Thyroid gland (tissue), 4 donors: ENCODE measurements at regions not wholly inside any gene's neighbourhood (a gene's known extent, or its start where the extent isn't known, plus 50 kb on each side); places are given as distances from the start of the nearest gene placed in this dataset.

Source experiments
- DNase-seq, 2 donors: peaks; one replicate each; pipeline ENCODE4 v3.0.0-alpha.2; 2019
- H3K27ac ChIP-seq, 3 donors: fragments of 200-600 bp; sonication (generic); 1 replicate in 2 of 3; 2 replicates in 1 of 3; pipeline ENCODE4 v1.5.1; 2016 to 2019; ENCODE audit warnings: mild to moderate bottlenecking in 1 of 3, moderate library complexity in 1 of 3
- H3K27me3 ChIP-seq: fragments of 200-600 bp; sonication (generic); one replicate; pipeline ENCODE4 v1.5.1; 2019
- H3K36me3 ChIP-seq, 2 donors: fragments of 200-600 bp; sonication (generic); one replicate each; pipeline ENCODE4 v1.5.1; 2016 to 2019
- H3K4me1 ChIP-seq, 2 donors: fragments of 200-600 bp; sonication (generic); one replicate each; pipeline ENCODE4 v1.5.1; 2017 to 2019
- H3K4me3 ChIP-seq, 3 donors: fragments of 200-600 bp; sonication (generic); replicated peaks in 1 of 3; 1 replicate in 2 of 3; 2 replicates in 1 of 3; pipeline ENCODE4 v1.5.1; 2016; ENCODE audit warnings: mild to moderate bottlenecking in 1 of 3
- H3K9me3 ChIP-seq: fragments of 200-600 bp; sonication (generic); one replicate; pipeline ENCODE4 v1.5.1; 2017
- POLR2A ChIP-seq, 2 donors: fragments of 450-650 bp; IDR thresholded peaks; one replicate each; pipeline ENCODE4 v1.6.1; 2017; ENCODE audit warnings: antibody characterized with exemption in 2 of 2, mild to moderate bottlenecking in 2 of 2, moderate library complexity in 1 of 2
- WGBS, 2 donors: methylation state at CpG; one replicate each; pipeline ENCODE4 v1.1.5; 2017; 5-methylcytosine and 5-hydroxymethylcytosine counted together
- intact Hi-C: fragments of 100-400 bp; cut with DNase I; formaldehyde crosslinking; loops from one replicate; pipeline ENCODE4 v1.15.1; 2023
- TF ChIP-seq, protein P1 (sequence below), 6 experiments: fragments of 200-600 bp in 3 of 6; fragments of 450-650 bp in 3 of 6; sonication (generic) in 3 of 6; IDR thresholded peaks; one replicate each; pipeline ENCODE4 v1.5.1; 2016 to 2019; ENCODE audit warnings: antibody characterized with exemption in 6 of 6, mild to moderate bottlenecking in 2 of 6, inconsistent platforms in 1 of 6, moderate library complexity in 1 of 6

DNA sequence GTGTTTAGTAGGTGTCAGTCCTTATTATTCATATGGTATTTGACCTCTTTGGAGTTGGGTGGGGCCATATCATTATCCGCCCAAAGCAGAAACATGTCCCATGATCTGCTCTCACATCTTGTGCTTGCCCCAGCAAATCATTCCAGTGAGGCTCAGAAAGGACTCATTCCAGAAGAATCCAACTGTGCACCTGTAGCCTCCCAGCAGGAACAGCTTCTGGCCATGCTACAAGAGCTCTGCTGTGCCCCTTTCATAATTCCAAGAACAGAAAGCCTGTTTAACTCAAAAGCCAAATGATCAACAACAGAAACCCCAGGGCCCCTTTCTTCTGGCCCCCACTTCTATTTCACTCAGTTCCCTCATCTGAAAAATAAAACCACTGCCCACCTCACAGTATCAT lies 673.1 kb downstream of the DIAPH3 start:
- WGBS, 2 donors, result 93 to 100% methylated on average over 1 of the region's 1 CpG
- no peaks in the 10 kb centered on the region for H3K9me3 ChIP-seq
- H3K27ac ChIP-seq, result no peak overlapping the region
- intact Hi-C loops, result no loop called here
- no peak for DNase-seq
- H3K36me3 ChIP-seq, result no peaks in the 10 kb centered on the region
- peaks cover 12 to 23% of the 10 kb centered on the region in 2 donors for H3K4me1 ChIP-seq
- TF ChIP-seq, protein P1, sequence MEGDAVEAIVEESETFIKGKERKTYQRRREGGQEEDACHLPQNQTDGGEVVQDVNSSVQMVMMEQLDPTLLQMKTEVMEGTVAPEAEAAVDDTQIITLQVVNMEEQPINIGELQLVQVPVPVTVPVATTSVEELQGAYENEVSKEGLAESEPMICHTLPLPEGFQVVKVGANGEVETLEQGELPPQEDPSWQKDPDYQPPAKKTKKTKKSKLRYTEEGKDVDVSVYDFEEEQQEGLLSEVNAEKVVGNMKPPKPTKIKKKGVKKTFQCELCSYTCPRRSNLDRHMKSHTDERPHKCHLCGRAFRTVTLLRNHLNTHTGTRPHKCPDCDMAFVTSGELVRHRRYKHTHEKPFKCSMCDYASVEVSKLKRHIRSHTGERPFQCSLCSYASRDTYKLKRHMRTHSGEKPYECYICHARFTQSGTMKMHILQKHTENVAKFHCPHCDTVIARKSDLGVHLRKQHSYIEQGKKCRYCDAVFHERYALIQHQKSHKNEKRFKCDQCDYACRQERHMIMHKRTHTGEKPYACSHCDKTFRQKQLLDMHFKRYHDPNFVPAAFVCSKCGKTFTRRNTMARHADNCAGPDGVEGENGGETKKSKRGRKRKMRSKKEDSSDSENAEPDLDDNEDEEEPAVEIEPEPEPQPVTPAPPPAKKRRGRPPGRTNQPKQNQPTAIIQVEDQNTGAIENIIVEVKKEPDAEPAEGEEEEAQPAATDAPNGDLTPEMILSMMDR (IDR thresholded peaks at IDR 0.05), result no peak
- TF ChIP-seq POLR2A (IDR thresholded peaks at IDR 0.05), result no peak
- H3K27me3 ChIP-seq, result no peaks in the 10 kb centered on the region
- no peak overlapping the region for H3K4me3 ChIP-seq

DNA sequence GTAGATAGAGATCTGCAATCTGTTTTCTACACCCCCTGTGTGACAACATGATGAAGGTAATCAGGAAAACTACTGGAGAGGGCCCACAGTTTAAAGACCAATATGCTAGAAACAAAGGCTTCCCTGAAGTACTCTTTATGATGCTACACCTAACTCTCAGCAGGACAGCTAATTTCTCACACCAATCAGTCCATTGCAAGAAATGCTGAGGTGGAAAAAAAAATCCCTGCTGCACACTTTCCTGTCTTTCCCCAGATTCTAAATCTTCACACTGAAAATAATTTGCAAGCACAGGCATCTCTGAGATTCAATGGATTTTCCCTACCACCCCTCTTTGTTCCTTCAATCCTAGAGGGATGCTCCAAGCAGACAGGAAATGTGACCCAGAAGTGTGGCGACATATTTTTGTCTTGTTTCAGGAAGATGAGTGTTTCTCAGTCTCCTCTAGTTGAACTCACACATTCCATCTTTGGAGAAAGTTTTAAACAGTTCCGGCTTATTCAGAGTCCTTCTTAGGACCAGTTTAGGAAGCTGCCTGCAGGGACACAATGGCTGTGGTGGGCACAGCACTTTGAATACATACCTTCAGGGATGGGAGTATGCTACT lies 671.6 kb downstream of the DIAPH3 start:
- H3K27ac ChIP-seq, result no peak overlapping the region
- no peaks in the 10 kb centered on the region for H3K9me3 ChIP-seq
- no peaks in the 10 kb centered on the region for H3K27me3 ChIP-seq
- no peaks in the 10 kb centered on the region for H3K36me3 ChIP-seq
- DNase-seq, result no peak
- intact Hi-C loops, result no loop called here
- WGBS, 2 donors, result 64 to 87% methylated on average over 2 of the region's 2 CpGs
- TF ChIP-seq, protein P1 (IDR thresholded peaks at IDR 0.05), result no peak
- TF ChIP-seq POLR2A (IDR thresholded peaks at IDR 0.05), result no peak
- no peak overlapping the region for H3K4me3 ChIP-seq
- peaks cover 16 to 27% of the 10 kb centered on the region in 2 donors for H3K4me1 ChIP-seq

DNA sequence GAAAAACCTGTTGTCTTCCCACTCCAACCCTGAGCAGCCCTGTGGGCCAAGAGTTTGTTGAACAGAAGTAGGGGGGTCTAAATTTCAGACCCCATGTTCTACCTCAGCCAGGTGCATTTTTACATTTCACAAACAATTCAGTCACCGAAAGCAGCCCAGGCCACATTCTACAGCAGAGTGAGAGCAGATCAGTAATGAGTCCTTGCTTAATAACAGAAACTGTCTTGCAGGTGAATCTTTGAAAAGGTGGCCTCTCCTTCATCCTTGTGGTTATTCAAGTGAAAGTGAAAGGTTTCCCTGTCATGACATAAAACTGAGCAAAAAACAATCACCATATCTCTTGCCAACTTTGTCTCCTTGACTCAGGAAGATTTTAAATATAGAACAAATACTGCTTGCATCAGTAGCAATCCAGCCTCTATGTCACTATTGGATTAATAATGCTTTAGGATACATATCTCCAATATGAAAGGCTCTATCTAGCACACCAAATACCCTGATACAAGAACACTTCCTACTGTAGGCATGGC lies 670.2 kb downstream of the DIAPH3 start:
- no peaks in the 10 kb centered on the region for H3K36me3 ChIP-seq
- H3K4me1 ChIP-seq, result peaks cover 16 to 27% of the 10 kb centered on the region in 2 donors
- no peaks in the 10 kb centered on the region for H3K27me3 ChIP-seq
- no peaks in the 10 kb centered on the region for H3K9me3 ChIP-seq
- intact Hi-C loops, result no loop called here
- TF ChIP-seq, protein P1 (IDR thresholded peaks at IDR 0.05), result no peak
- TF ChIP-seq POLR2A (IDR thresholded peaks at IDR 0.05), result no peak
- no peak overlapping the region for H3K27ac ChIP-seq
- H3K4me3 ChIP-seq, result no peak overlapping the region
- no peak for DNase-seq
- 94 to 100% methylated on average over 1 of the region's 1 CpG for WGBS, 2 donors

DNA sequence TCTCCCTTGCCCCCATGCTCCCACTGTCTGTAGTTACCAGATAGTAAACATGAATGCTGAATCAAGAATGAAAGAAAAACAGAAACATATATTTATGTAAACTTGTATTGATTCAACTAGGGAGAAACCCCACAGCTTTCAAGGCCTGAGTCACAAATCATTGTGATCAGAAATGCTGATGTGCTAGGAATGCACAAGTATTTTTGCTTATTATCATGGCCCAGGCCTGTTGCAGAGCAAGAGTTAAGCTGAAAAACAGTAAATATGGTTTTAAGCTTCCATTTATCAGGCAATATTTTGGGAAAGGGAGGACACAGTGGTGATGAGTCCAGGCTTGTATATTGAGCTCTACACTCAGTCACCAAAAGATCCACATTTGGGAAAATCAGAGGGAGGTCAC lies 669.6 kb downstream of the DIAPH3 start:
- Histone ChIP-seq H3K4me3 (no peak overlapping the region), H3K27me3 (no peaks in the 10 kb centered on the region), H3K9me3 (no peaks in the 10 kb centered on the region), H3K4me1 (peaks cover 16 to 27% of the 10 kb centered on the region in 2 donors), H3K36me3 (no peaks in the 10 kb centered on the region), H3K27ac (peak overlapping the region in 1 of 3 donors; percentile 19)
- intact Hi-C loops, result no loop called here
- no peak for DNase-seq
- TF ChIP-seq POLR2A (IDR thresholded peaks at IDR 0.05), result no peak
- TF ChIP-seq, protein P1 (IDR thresholded peaks at IDR 0.05), result no peak

DNA sequence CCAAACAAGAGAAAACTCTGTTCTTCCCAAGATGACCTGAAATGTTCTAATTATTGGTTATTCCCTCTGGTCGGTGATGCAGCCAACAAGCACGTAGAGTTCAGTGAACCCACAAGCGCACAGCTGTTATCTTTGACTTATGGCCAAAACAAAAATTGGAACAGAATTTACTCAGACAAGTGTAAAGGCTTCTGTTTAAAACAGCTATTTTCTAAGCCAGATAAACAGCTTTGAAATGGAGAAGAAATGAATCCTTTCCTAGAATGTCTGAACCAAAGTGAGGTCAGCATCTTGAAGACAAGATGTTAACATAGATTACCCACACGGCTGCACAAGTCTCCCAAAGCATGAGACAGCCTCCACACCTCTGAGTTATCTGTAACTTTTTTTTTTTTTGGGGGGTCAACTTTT lies 669.2 kb downstream of the DIAPH3 start:
- TF ChIP-seq, protein P1 (IDR thresholded peaks at IDR 0.05), result no peak
- TF ChIP-seq POLR2A (IDR thresholded peaks at IDR 0.05), result no peak
- peak overlapping the region in 1 of 3 donors; percentile 19 for H3K27ac ChIP-seq
- DNase-seq, result peak; percentile 14 to 41
- no peaks in the 10 kb centered on the region for H3K36me3 ChIP-seq
- H3K4me1 ChIP-seq, result peaks cover 16 to 27% of the 10 kb centered on the region in 2 donors
- no peaks in the 10 kb centered on the region for H3K27me3 ChIP-seq
- H3K4me3 ChIP-seq, result no peak overlapping the region
- no peaks in the 10 kb centered on the region for H3K9me3 ChIP-seq
- intact Hi-C loops, result no loop called here
- 5 to 27% methylated on average over 4 of the region's 4 CpGs for WGBS, 2 donors
